Mesothelial cell of epicardium (in vitro differentiated cells): ENCODE measurements at regions not wholly inside any gene's neighbourhood (a gene's known extent, or its start where the extent isn't known, plus 50 kb on each side); places are given as distances from the start of the nearest gene placed in this dataset.
A peak's percentile ranks its signal among the peaks of the same experiment; 100 is the strongest.

ENCODE experiments used
- DNase-seq, 2 experiments: peaks; one replicate each; pipeline ENCODE4 v3.0.0; 2021; ENCODE audit warnings: low spot score in 2 of 2; ENCODE audit not compliant: unreplicated experiment in 2 of 2
- H3K27ac Mint-ChIP-seq: 2 replicates; pipeline ENCODE4 v1.8.0; 2021; ENCODE audit warnings: mixed read lengths
- H3K27me3 Mint-ChIP-seq: 2 replicates; pipeline ENCODE4 v1.8.0; 2021; ENCODE audit warnings: low read depth, mixed read lengths
- H3K36me3 Mint-ChIP-seq: 2 replicates; pipeline ENCODE4 v1.8.0; 2021; ENCODE audit warnings: mixed read lengths
- H3K4me1 Mint-ChIP-seq: 2 replicates; pipeline ENCODE4 v1.8.0; 2021; ENCODE audit warnings: mixed read lengths
- H3K4me3 Mint-ChIP-seq: 2 replicates; pipeline ENCODE4 v1.8.0; 2021; ENCODE audit warnings: mild to moderate bottlenecking, moderate library complexity, mixed read lengths
- H3K9me3 Mint-ChIP-seq: 2 replicates; pipeline ENCODE4 v1.8.0; 2021; ENCODE audit warnings: mixed read lengths
- TF ChIP-seq, protein P1 (sequence below): fragments of 200-600 bp; sonication (generic); IDR thresholded peaks from one replicate; pipeline ENCODE4 v1.5.0; 2021; ENCODE audit warnings: antibody characterized with exemption; ENCODE audit not compliant: unreplicated experiment

DNA sequence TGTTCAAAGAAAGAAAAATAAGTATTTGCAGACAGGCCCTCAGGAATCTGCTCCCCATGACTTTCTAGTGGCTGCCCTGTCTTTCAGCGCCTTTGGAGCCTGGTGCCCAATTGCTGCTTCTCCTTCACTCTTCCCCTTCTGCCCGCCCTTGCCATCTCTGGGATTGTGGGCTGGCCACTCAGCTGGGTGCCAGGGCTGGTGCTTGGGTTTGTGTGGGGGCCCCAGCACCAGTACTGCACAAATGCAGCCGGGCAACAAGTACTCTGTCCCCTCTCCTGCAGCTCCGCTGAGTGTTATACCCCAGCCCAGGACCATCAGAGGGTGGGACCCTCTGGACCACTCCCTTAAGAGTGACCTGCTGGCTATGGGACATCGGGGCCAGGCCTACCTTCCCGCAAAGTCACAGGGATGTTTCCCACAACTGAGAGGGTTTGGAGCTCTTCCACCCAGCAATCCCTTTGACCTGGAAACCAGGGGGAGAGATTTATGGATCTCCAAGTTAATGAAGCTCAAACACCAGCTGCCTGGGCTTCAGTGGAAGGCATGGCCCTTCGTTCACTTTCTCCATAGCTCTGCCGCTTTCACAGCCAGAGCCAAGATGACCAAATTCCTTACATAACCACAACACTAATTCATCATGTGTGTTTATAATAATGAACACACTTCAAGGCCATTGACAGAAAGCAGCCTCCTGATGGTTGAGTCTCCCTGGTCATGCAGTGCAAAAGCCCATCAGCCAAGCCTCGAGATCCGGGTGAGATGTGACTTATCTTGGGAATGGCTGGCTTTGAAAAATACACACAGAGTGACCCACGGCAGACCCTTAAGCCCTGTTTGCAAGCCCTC is 313.9 kb upstream of the ZNF32 start:
- Mint-ChIP-seq H3K27ac (no peak overlapping the region), H3K9me3 (no peaks in the 10 kb centered on the region), H3K4me1 (peaks cover 26% of the 10 kb centered on the region), H3K36me3 (no peaks in the 10 kb centered on the region), H3K27me3 (peaks cover 33% of the 10 kb centered on the region), H3K4me3 (no peak overlapping the region)
- TF ChIP-seq, protein P1, sequence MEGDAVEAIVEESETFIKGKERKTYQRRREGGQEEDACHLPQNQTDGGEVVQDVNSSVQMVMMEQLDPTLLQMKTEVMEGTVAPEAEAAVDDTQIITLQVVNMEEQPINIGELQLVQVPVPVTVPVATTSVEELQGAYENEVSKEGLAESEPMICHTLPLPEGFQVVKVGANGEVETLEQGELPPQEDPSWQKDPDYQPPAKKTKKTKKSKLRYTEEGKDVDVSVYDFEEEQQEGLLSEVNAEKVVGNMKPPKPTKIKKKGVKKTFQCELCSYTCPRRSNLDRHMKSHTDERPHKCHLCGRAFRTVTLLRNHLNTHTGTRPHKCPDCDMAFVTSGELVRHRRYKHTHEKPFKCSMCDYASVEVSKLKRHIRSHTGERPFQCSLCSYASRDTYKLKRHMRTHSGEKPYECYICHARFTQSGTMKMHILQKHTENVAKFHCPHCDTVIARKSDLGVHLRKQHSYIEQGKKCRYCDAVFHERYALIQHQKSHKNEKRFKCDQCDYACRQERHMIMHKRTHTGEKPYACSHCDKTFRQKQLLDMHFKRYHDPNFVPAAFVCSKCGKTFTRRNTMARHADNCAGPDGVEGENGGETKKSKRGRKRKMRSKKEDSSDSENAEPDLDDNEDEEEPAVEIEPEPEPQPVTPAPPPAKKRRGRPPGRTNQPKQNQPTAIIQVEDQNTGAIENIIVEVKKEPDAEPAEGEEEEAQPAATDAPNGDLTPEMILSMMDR = no peak
- DNase-seq = peak in 1 of 2 experiments; percentile 33

DNA sequence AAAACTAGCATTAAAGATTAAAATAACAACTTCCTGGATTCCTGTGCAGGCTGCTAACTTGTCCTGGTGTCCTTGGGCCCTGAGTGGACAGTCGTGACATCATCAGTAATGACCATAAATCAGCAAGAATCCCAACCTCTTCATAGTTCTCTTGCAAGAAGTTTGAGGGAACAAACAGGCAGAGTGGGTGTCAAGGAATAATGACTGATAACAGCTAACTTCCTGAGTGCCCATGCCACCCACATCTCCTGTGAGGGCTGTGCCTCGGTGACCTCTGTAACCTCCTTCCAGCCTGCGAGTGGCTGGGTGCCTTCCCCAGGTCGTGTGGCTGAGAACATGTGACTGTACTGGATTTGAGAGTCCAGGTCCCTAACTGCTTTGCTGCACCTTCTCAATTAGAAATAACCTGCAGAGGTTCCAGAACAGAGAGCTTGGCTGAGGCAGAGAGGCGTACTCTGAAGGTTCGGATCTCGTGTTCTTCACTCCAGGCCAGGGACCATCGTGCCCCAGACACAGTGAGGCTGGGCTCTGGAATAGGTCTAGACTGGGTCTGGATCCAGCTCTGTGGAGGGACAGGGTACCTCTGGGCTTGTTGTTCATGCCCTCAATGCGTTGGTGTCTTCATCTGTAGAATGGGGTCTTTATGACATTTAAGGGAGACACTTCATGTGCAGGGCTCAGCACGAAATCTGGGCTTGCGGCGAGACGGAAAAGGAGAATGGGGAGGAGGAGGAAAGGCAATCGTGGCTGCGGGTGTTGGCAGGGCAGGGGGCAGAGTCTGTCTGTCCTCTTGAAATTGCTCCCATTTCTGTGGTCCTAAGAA is 313.1 kb upstream of the ZNF32 start:
- Mint-ChIP-seq H3K9me3 (no peaks in the 10 kb centered on the region), H3K36me3 (no peaks in the 10 kb centered on the region), H3K4me3 (no peak overlapping the region), H3K27me3 (peaks cover 34% of the 10 kb centered on the region), H3K4me1 (peaks cover 26% of the 10 kb centered on the region), H3K27ac (no peak overlapping the region)
- TF ChIP-seq, protein P1 = no peak
- DNase-seq = peak in 1 of 2 experiments; percentile 36

DNA sequence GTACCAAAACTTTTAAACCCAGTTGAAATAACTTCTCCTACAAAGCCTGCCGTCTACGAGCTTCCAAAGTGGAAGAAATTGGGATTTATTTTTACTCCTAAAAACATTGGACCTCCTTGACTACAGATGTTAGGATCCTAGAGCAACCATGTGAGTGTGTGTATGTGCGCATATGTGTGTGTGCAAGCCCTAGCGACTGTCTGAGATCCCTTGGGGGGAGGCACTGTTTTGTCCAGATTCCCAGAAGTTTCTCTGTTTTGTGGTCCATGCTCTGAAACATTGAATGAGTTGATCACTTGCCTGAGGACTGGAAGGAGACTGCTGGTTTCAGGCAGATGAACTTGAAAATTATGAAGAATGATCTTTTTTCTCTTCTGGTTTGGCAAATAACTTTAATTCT is 312.3 kb upstream of the ZNF32 start:
- DNase-seq = no peak
- Mint-ChIP-seq H3K27ac (no peak overlapping the region), H3K9me3 (no peaks in the 10 kb centered on the region), H3K27me3 (peaks cover 36% of the 10 kb centered on the region), H3K4me3 (no peak overlapping the region), H3K36me3 (no peaks in the 10 kb centered on the region), H3K4me1 (peaks cover 26% of the 10 kb centered on the region)
- TF ChIP-seq, protein P1 = no peak

DNA sequence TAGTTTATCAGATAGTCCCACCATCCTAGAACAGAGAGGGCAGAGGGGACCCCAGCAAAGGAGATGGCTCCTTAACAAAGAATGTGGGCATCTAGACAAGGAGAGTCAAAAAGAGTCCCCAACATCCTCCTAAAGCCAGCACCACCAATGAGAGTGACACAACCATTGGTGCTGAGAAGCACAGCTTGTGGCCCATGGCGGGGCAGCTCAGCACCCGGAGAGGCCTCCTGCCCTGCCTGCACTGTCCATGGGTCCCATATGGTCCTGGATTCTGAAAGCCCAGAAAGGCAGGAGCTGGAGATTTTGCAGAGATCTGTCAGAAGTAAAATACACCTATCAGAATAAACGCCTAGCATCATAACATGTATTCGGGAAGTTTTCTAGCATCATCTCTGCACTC is 311.8 kb upstream of the ZNF32 start:
- Mint-ChIP-seq H3K9me3 (no peaks in the 10 kb centered on the region), H3K27me3 (peaks cover 37% of the 10 kb centered on the region), H3K36me3 (no peaks in the 10 kb centered on the region), H3K4me1 (peaks cover 26% of the 10 kb centered on the region), H3K27ac (no peak overlapping the region), H3K4me3 (no peak overlapping the region)
- peak in 1 of 2 experiments; percentile 13 for DNase-seq
- TF ChIP-seq, protein P1 = no peak

DNA sequence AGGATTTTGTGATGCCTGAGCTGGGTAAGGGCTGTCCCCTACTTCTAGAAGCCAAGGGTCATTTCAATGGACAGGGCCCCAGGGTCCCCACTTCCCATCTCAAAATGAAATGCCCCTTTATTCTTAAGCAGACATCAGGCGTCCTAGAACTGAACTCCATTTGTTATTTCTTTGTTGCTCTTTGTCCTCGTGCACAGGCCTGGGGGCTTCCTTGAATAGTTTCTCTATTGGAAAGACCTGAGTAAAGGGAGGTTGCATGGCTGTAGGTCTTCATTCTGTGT is 311.4 kb upstream of the ZNF32 start:
- peaks cover 23% of the 10 kb centered on the region for H3K4me1 Mint-ChIP-seq
- no peak overlapping the region for H3K27ac Mint-ChIP-seq
- peaks cover 41% of the 10 kb centered on the region for H3K27me3 Mint-ChIP-seq
- H3K9me3 Mint-ChIP-seq = no peaks in the 10 kb centered on the region
- TF ChIP-seq, protein P1 = no peak
- no peaks in the 10 kb centered on the region for H3K36me3 Mint-ChIP-seq
- DNase-seq = peak in 1 of 2 experiments; percentile 6
- no peak overlapping the region for H3K4me3 Mint-ChIP-seq
